Muscle layer of duodenum (tissue), 2 donors: ENCODE measurements at regions not wholly inside any gene's neighbourhood (a gene's known extent, or its start where the extent isn't known, plus 50 kb on each side); places are given as distances from the start of the nearest gene placed in this dataset.

Source experiments
- H3K27ac ChIP-seq: one replicate; pipeline ENCODE4 v1.7.0; 2013; ENCODE audit warnings: mild to moderate bottlenecking, low read length
- H3K27me3 ChIP-seq: one replicate; pipeline ENCODE4 v1.7.0; 2013; ENCODE audit warnings: low read depth, mild to moderate bottlenecking, control low read depth, low read length
- H3K36me3 ChIP-seq, 2 donors: one replicate each; pipeline ENCODE4 v1.7.0; 2013; ENCODE audit warnings: low read length in 2 of 2, control low read depth in 1 of 2, mild to moderate bottlenecking in 1 of 2; ENCODE audit not compliant: insufficient read depth in 2 of 2, control insufficient read depth in 1 of 2
- H3K4me1 ChIP-seq, 2 donors: one replicate each; pipeline ENCODE4 v1.7.0; 2013; ENCODE audit warnings: low read length in 2 of 2, mild to moderate bottlenecking in 2 of 2, control low read depth in 1 of 2, moderate library complexity in 1 of 2; ENCODE audit not compliant: insufficient read depth in 2 of 2, control insufficient read depth in 1 of 2
- H3K4me3 ChIP-seq, 2 donors: one replicate each; pipeline ENCODE4 v1.7.0; 2013; ENCODE audit warnings: low read length in 2 of 2, low read depth in 1 of 2, mild to moderate bottlenecking in 1 of 2
- H3K9me3 ChIP-seq, 2 donors: one replicate each; pipeline ENCODE4 v1.7.0; 2013; ENCODE audit warnings: low read length in 2 of 2, control low read depth in 1 of 2, mild to moderate bottlenecking in 1 of 2; ENCODE audit not compliant: control insufficient read depth in 1 of 2
- donor health status: healthy.

GRCh38 chr1:239049571-239049970 is 336.8 kb upstream of the CHRM3 start:
- H3K9me3 ChIP-seq = no peaks in the 10 kb centered on the region
- H3K36me3 ChIP-seq = no peaks in the 10 kb centered on the region
- H3K4me1 ChIP-seq = no peaks in the 10 kb centered on the region
- no peak overlapping the region for H3K27ac ChIP-seq
- H3K27me3 ChIP-seq = no peaks in the 10 kb centered on the region
- H3K4me3 ChIP-seq = no peak overlapping the region

DNA sequence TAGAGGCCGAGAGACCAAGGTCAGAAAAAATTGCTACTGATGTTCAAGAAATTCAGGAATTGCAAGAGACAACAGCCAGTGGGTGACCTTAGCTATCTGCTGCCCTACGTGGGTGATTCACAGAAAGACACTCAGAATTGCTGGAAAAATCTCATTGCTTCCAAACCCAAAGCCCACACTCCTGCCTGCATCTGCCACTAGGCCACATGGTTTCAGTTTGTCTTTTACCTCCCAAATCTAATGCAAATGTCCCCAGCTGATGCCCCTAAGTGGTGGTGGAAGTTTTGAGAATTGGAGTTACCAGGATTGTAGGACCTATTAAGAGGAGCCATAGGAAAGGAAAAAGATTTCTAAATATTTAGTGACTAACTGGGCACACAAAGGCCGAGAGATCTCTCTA is 341.5 kb upstream of the CHRM3 start:
- Histone ChIP-seq H3K9me3 (no peaks in the 10 kb centered on the region), H3K27ac (no peak overlapping the region), H3K4me3 (no peak overlapping the region), H3K27me3 (no peaks in the 10 kb centered on the region), H3K4me1 (no peaks in the 10 kb centered on the region), H3K36me3 (no peaks in the 10 kb centered on the region)

GRCh38 chr1:239040523-239040922 is 345.8 kb upstream of the CHRM3 start:
- no peaks in the 10 kb centered on the region for H3K27me3 ChIP-seq
- H3K27ac ChIP-seq = no peak overlapping the region

DNA sequence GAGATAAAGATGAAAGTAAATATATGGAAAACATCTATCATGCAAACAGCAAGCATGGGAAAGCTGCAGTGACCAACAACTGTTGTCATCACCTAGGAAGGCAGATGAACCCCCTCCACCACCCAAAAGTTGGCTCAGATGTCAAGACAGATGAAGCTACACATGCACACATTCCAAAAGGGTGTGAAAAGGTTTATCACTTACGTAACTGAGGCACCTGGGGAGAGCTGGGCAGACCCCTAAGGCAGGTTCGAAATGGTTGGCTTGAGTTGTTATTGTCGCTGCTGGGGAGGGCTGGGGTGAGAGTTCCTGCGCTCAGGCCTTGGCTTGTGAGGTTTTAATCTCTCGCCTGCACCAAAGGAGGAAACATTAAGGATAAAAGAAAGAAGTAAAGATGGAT is 355.1 kb upstream of the CHRM3 start:
- no peak overlapping the region for H3K27ac ChIP-seq
- H3K4me3 ChIP-seq = no peak overlapping the region
- no peaks in the 10 kb centered on the region for H3K9me3 ChIP-seq
- no peaks in the 10 kb centered on the region for H3K36me3 ChIP-seq
- no peaks in the 10 kb centered on the region for H3K4me1 ChIP-seq
- H3K27me3 ChIP-seq = no peaks in the 10 kb centered on the region

More at GRCh38 chr1:239040523-239040922, 345.8 kb upstream of the CHRM3 start:
- no peaks in the 10 kb centered on the region for H3K4me1 ChIP-seq
- no peak overlapping the region for H3K4me3 ChIP-seq
- H3K9me3 ChIP-seq = no peaks in the 10 kb centered on the region
- H3K36me3 ChIP-seq = no peaks in the 10 kb centered on the region

DNA sequence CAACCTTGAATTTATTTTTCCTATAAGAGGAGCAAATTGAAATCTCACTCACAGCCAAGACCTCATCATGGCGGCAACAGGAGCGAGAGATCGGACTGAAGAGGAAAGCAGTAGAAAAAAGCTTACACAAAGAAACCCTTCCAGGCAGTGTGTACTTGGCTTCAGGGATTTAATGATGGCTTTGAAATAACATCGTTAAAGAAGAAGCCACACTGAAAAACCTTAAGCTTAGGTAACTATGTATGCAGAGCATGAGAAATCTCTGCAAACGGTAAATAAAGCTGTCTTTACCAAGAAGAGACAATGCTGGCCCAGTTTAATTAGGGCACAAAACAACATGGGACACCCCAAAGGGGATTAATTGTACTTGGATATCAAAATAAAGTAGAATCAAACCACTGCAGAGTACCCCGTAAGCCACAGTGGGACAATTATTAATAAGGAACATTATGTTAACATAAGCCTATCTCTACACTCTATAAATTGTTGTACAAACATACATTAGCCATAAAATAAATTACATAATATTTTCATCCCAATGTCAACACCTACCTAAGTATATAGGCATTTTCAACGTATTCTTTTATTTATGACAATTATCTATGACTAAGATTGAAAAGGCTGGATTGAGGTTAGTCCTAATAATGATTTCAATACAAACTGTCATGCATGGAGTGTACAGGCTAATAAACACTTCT is 360.2 kb upstream of the CHRM3 start:
- Histone ChIP-seq H3K9me3 (no peaks in the 10 kb centered on the region), H3K27me3 (no peaks in the 10 kb centered on the region), H3K27ac (no peak overlapping the region), H3K36me3 (no peaks in the 10 kb centered on the region), H3K4me3 (no peak overlapping the region), H3K4me1 (no peaks in the 10 kb centered on the region)

DNA sequence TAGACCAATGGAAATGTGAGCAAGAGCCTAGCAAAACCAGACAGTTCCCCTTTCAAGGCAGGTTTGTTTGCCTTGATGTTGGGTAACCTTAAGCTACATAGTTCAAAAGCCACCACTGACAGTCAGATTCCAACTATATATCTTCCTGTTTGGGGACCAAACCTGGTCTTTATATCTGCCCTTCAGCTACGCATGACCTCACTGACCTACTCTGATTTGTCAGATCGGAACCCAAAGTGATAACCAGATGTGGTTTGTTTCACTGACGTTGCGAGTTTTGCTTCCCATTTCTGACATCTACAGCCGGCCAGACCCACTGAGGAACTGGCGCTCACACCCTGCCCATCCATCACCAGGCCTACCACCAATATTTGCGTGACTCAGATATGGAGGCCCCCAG is 361.1 kb upstream of the CHRM3 start:
- no peak overlapping the region for H3K27ac ChIP-seq
- H3K27me3 ChIP-seq = no peaks in the 10 kb centered on the region
- no peaks in the 10 kb centered on the region for H3K9me3 ChIP-seq
- no peak overlapping the region for H3K4me3 ChIP-seq
- no peaks in the 10 kb centered on the region for H3K36me3 ChIP-seq
- no peaks in the 10 kb centered on the region for H3K4me1 ChIP-seq

GRCh38 chr1:239023732-239024360 is 362.5 kb upstream of the CHRM3 start:
- Histone ChIP-seq H3K27ac (no peak overlapping the region), H3K9me3 (no peaks in the 10 kb centered on the region), H3K27me3 (no peaks in the 10 kb centered on the region), H3K4me3 (no peak overlapping the region), H3K4me1 (no peaks in the 10 kb centered on the region), H3K36me3 (no peaks in the 10 kb centered on the region)

DNA sequence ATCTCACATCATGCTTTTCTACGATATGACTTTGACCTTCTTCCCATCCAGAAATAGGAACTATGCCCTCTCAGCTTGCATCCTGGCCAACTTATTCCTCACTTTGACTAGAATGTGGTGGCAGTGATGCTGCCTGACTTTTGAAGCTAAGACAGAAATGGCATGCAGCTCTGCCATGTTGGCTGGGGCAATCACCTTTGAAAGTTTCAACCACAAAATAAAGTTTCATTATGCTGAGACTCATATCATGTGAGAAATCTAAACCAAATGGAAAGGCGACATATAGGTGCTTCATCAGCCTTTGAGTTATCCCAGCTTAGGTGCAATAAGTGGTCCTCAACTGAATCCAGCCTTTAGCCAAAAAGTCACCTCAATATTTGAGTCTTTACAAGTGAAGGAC is 370.0 kb upstream of the CHRM3 start:
- Histone ChIP-seq H3K4me3 (no peak overlapping the region), H3K9me3 (no peaks in the 10 kb centered on the region), H3K27me3 (no peaks in the 10 kb centered on the region), H3K27ac (no peak overlapping the region), H3K36me3 (no peaks in the 10 kb centered on the region), H3K4me1 (no peaks in the 10 kb centered on the region)

DNA sequence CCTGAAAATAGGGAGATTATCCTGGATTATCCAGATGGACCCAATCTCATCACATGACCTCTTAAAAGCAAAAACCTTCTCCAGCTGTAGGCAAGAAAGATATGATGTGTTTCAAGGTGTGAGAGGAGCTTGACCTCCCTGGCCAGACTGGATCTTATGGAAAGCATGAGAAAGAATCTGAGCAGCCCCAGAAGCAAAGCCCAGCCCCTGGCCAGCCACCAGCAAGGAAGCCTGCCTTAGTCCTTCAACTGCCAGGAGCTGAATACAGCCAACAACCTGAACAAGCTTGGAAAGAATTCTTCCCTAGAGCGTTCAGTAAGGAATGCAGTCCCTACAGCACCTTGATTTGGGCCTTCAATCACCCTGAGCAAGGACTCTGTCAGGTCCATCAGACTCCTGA is 375.0 kb upstream of the CHRM3 start:
- H3K9me3 ChIP-seq = no peaks in the 10 kb centered on the region
- H3K27ac ChIP-seq = no peak overlapping the region
- H3K27me3 ChIP-seq = no peaks in the 10 kb centered on the region
- no peaks in the 10 kb centered on the region for H3K36me3 ChIP-seq
- no peak overlapping the region for H3K4me3 ChIP-seq
- no peaks in the 10 kb centered on the region for H3K4me1 ChIP-seq

- H3K9me3 ChIP-seq = no peaks in the 10 kb centered on the region
- H3K27ac ChIP-seq = no peak overlapping the region
- H3K4me3 ChIP-seq = no peak overlapping the region
- no peaks in the 10 kb centered on the region for H3K27me3 ChIP-seq
- no peaks in the 10 kb centered on the region for H3K4me1 ChIP-seq
- H3K36me3 ChIP-seq = no peaks in the 10 kb centered on the region
Measured at GRCh38 chr1:239008568-239008967, 377.8 kb upstream of the CHRM3 start.

GRCh38 chr1:239006276-239006675 is 380.1 kb upstream of the CHRM3 start:
- Histone ChIP-seq H3K9me3 (no peaks in the 10 kb centered on the region), H3K36me3 (no peaks in the 10 kb centered on the region), H3K4me1 (no peaks in the 10 kb centered on the region)

DNA sequence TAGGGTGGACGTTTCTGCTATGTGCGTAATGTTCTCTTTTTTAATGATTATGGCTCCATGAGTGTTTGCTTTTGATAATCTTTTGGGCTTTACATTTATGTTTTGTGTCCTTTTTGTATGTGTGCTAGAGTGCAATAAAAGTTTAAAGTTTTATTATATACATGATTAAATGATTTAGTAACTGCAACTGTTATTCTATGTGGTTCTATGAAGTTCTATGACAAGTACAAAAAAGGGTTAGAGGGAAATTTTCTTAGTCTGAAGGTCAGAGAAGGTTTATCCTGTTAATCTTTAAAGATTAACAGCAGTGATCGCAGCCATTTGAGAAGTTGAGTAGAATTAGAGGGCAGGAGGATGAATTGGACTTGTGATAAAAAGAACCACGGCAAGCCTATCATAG is 386.4 kb upstream of the CHRM3 start:
- H3K9me3 ChIP-seq = no peaks in the 10 kb centered on the region
- H3K27me3 ChIP-seq = no peaks in the 10 kb centered on the region
- no peaks in the 10 kb centered on the region for H3K36me3 ChIP-seq
- H3K4me3 ChIP-seq = no peak overlapping the region
- H3K4me1 ChIP-seq = no peaks in the 10 kb centered on the region
- H3K27ac ChIP-seq = no peak overlapping the region

More at GRCh38 chr1:239006276-239006675, 380.1 kb upstream of the CHRM3 start:
- H3K27me3 ChIP-seq = no peaks in the 10 kb centered on the region
- H3K4me3 ChIP-seq = no peak overlapping the region
- no peak overlapping the region for H3K27ac ChIP-seq
